RPMI8226 (cell line): ENCODE measurements at regions not wholly inside any gene's neighbourhood (a gene's known extent, or its start where the extent isn't known, plus 50 kb on each side); places are given as distances from the start of the nearest gene placed in this dataset.
"Not testable (repeated sequence)": the region's sequence is repeated elsewhere in the genome, so short reads cannot be mapped to it uniquely, and the experiment has no call there.

ENCODE experiments used
- DNase-seq: peaks from one replicate; pipeline ENCODE4 v3.0.0-alpha.2; 2015

- DNase-seq = no peak
These were observed 55.0 kb downstream of the OXSM start for GRCh38 chr3:25844891-25845290.

- no peak for DNase-seq
These were observed 56.4 kb downstream of the OXSM start for GRCh38 chr3:25846282-25846681.

- DNase-seq = no peak
These were observed 59.2 kb downstream of the OXSM start for GRCh38 chr3:25849091-25849490.

- DNase-seq = no peak
These were observed 59.9 kb downstream of the OXSM start for GRCh38 chr3:25849641-25850385.

- DNase-seq = not testable (repeated sequence)
These were observed 61.9 kb downstream of the OXSM start for GRCh38 chr3:25851693-25852259.

- DNase-seq = no peak
These were observed 64.3 kb downstream of the OXSM start for GRCh38 chr3:25854214-25854613.

GRCh38 chr3:25854635-25855034 lies 64.7 kb downstream of the OXSM start:
- DNase-seq = no peak

GRCh38 chr3:25855266-25855784 lies 65.4 kb downstream of the OXSM start:
- no peak for DNase-seq

- peak; percentile 61 for DNase-seq
These were observed 67.1 kb downstream of the OXSM start for GRCh38 chr3:25856902-25857518.

- no peak for DNase-seq
These were observed 71.7 kb downstream of the OXSM start for GRCh38 chr3:25861566-25861965.

GRCh38 chr3:25863011-25863415 lies 73.1 kb downstream of the OXSM start:
- no peak for DNase-seq

GRCh38 chr3:25863416-25863959 lies 73.6 kb downstream of the OXSM start:
- DNase-seq = peak; percentile 12

GRCh38 chr3:25870452-25870851 lies 80.6 kb downstream of the OXSM start:
- DNase-seq = no peak

GRCh38 chr3:25872200-25872877 lies 82.4 kb downstream of the OXSM start:
- peak; percentile 17 for DNase-seq

GRCh38 chr3:25883492-25883891 lies 93.6 kb downstream of the OXSM start:
- no peak for DNase-seq

GRCh38 chr3:25884981-25885380 lies 95.1 kb downstream of the OXSM start:
- DNase-seq = no peak

- DNase-seq = no peak
These were observed 95.7 kb downstream of the OXSM start for GRCh38 chr3:25885544-25885943.

GRCh38 chr3:25887907-25888306 lies 98.0 kb downstream of the OXSM start:
- no peak for DNase-seq

- no peak for DNase-seq
These were observed 99.1 kb downstream of the OXSM start for GRCh38 chr3:25888892-25889524.

GRCh38 chr3:25889525-25889917 lies 99.6 kb downstream of the OXSM start:
- no peak for DNase-seq

- no peak for DNase-seq
These were observed 104.2 kb downstream of the OXSM start for GRCh38 chr3:25894101-25894500.

- DNase-seq = no peak
These were observed 105.1 kb downstream of the OXSM start for GRCh38 chr3:25895031-25895430.

GRCh38 chr3:25895443-25895842 lies 105.6 kb downstream of the OXSM start:
- no peak for DNase-seq
